ENCODE measurements at regions not wholly inside any gene's neighbourhood (a gene's known extent, or its start where the extent isn't known, plus 50 kb on each side); places are given as distances from the start of the nearest gene placed in this dataset.

DNA sequence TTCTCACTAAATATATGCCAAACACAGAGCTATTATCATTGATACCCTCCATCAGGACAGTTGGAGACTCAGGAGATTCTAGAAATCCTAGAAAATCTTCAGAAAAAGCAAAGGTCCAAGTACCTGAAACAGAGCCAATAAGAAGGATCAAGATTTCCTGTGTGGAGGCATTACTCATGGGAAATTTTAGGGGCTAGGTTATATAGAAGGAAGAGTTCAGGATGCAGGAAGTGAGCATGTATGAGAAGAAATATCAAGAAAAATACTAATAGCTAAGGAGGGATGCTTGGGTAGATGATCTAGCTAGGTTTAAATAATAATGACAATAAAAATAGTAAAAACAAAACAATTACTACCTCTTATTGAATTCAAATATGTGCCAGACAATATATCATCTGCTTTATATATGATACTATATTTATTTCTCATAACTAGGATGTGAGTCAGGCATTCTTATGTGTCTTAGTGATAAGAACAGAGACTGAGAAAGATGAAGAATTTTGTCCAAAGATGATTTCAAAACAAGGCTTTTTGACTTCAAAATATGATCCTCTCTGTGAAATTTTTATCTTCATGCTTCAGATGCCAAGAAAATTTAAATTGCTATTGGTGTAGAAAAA lies 66.4 kb upstream of the HHIP start:
- Histone ChIP-seq H3K4me3 (no peak overlapping the region), H3K4me1 (replicated peaks in 1 of 2; ENCODE audit: control insufficient read depth in 2 of 2, insufficient read depth in 2 of 2, low read length in 2 of 2) (no peaks in the 10 kb centered on the region), H3K9me1 (ENCODE audit: control insufficient read depth, insufficient read depth, low read length) (no peaks in the 10 kb centered on the region), H3K27ac (ENCODE audit: extremely low read depth, low read depth, low read length) (no peak overlapping the region), H3K9me3 (replicated peaks; ENCODE audit: control insufficient read depth, insufficient read depth, low read depth, low read length) (no peaks in the 10 kb centered on the region), H2AFZ (ENCODE audit: low read depth, low read length) (no peak overlapping the region), H3K9ac (ENCODE audit: insufficient read depth in 1 of 2, low read depth in 2 of 2, low read length in 2 of 2) (no peak overlapping the region), H4K20me1 (replicated peaks; ENCODE audit: control insufficient read depth, insufficient read depth, low read length) (no peaks in the 10 kb centered on the region), H3K79me2 (ENCODE audit: control insufficient read depth, insufficient read depth, low read length) (no peaks in the 10 kb centered on the region), H3K36me3 (ENCODE audit: control insufficient read depth, insufficient read depth, low read length) (no peaks in the 10 kb centered on the region), H3K27me3 (ENCODE audit: control insufficient read depth in 2 of 2, insufficient read depth in 2 of 2, low read length in 2 of 2) (no peaks in the 10 kb centered on the region), H3K4me2 (ENCODE audit: insufficient read depth, low read length) (no peak overlapping the region)
- ChIA-PET CTCF (ENCODE audit: low intra/inter-chr PET ratio) (no interaction called here), POLR2A (no interaction called here)
- no peak for DNase-seq (ENCODE audit: extremely low read depth in 1 of 4, low spot score in 3 of 4)
- BruUV-seq (replicated peaks) = no TSS peak
- no peak for ATAC-seq
- intact Hi-C loops (cut with micrococcal nuclease) = no loop called here
- TF ChIP-seq NBN (IDR thresholded peaks at IDR 0.05; ENCODE audit: low read depth) (no peak), ZNF384 (IDR thresholded peaks at IDR 0.05; ENCODE audit: low read depth, low read length) (no peak), HNRNPUL1 (IDR thresholded peaks at IDR 0.05; ENCODE audit: low read length) (no peak), EZH2 (IDR thresholded peaks at IDR 0.05; ENCODE audit: borderline replicate concordance, low read depth, low read length) (no peak), ZNF23 (CRISPR knock-in tag; IDR thresholded peaks at IDR 0.05) (no peak), DIDO1 (tag; IDR thresholded peaks at IDR 0.05; ENCODE audit: low read depth) (no peak), ZNF347 (CRISPR knock-in tag; IDR thresholded peaks at IDR 0.05; ENCODE audit: low read depth) (no peak), SMARCB1 (IDR thresholded peaks at IDR 0.05; ENCODE audit: insufficient read length, low read depth) (no peak), FOXA3 (CRISPR knock-in tag; conservative IDR thresholded peaks at IDR 0.05 in 1 of 2, IDR thresholded peaks at IDR 0.05 in 1 of 2) (no peak), PKNOX1 (IDR thresholded peaks at IDR 0.05) (no peak), FOXA1 (IDR thresholded peaks at IDR 0.05; ENCODE audit: borderline replicate concordance) (no peak)
- TF ChIP-seq, protein P1, sequence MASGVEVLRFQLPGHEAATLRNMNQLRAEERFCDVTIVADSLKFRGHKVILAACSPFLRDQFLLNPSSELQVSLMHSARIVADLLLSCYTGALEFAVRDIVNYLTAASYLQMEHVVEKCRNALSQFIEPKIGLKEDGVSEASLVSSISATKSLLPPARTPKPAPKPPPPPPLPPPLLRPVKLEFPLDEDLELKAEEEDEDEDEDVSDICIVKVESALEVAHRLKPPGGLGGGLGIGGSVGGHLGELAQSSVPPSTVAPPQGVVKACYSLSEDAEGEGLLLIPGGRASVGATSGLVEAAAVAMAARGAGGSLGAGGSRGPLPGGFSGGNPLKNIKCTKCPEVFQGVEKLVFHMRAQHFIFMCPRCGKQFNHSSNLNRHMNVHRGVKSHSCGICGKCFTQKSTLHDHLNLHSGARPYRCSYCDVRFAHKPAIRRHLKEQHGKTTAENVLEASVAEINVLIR (CRISPR knock-in tag; IDR thresholded peaks at IDR 0.05) = no peak
- TF ChIP-seq, protein P2, sequence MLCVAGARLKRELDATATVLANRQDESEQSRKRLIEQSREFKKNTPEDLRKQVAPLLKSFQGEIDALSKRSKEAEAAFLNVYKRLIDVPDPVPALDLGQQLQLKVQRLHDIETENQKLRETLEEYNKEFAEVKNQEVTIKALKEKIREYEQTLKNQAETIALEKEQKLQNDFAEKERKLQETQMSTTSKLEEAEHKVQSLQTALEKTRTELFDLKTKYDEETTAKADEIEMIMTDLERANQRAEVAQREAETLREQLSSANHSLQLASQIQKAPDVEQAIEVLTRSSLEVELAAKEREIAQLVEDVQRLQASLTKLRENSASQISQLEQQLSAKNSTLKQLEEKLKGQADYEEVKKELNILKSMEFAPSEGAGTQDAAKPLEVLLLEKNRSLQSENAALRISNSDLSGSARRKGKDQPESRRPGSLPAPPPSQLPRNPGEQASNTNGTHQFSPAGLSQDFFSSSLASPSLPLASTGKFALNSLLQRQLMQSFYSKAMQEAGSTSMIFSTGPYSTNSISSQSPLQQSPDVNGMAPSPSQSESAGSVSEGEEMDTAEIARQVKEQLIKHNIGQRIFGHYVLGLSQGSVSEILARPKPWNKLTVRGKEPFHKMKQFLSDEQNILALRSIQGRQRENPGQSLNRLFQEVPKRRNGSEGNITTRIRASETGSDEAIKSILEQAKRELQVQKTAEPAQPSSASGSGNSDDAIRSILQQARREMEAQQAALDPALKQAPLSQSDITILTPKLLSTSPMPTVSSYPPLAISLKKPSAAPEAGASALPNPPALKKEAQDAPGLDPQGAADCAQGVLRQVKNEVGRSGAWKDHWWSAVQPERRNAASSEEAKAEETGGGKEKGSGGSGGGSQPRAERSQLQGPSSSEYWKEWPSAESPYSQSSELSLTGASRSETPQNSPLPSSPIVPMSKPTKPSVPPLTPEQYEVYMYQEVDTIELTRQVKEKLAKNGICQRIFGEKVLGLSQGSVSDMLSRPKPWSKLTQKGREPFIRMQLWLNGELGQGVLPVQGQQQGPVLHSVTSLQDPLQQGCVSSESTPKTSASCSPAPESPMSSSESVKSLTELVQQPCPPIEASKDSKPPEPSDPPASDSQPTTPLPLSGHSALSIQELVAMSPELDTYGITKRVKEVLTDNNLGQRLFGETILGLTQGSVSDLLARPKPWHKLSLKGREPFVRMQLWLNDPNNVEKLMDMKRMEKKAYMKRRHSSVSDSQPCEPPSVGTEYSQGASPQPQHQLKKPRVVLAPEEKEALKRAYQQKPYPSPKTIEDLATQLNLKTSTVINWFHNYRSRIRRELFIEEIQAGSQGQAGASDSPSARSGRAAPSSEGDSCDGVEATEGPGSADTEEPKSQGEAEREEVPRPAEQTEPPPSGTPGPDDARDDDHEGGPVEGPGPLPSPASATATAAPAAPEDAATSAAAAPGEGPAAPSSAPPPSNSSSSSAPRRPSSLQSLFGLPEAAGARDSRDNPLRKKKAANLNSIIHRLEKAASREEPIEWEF (CRISPR knock-in tag; IDR thresholded peaks at IDR 0.05) = no peak
- in situ Hi-C loops (cut with MboI) = no loop called here
- peak; percentile 23 for FAIRE-seq
